ENCODE measurements at regions not wholly inside any gene's neighbourhood (a gene's known extent, or its start where the extent isn't known, plus 50 kb on each side); places are given as distances from the start of the nearest gene placed in this dataset.

GRCh38 chr6:132199343-132199742 is 201.9 kb downstream of the MOXD1 start:
- H3K9me3 ChIP-seq (ENCODE audit: insufficient read depth in 2 of 2, low read depth in 1 of 2, low read length in 1 of 2) = no peaks in the 10 kb centered on the region
- no peaks in the 10 kb centered on the region; a peak in 1 of 7 replicates for H3K27me3 ChIP-seq (replicated peaks in 1 of 4; ENCODE audit: control insufficient read depth in 3 of 4, extremely low read depth in 1 of 4, insufficient read depth in 3 of 4, low read length in 3 of 4)
- no peak overlapping the region for H4K91ac ChIP-seq (replicated peaks; ENCODE audit: insufficient read length, low read length)
- no peaks in the 10 kb centered on the region for H4K20me1 ChIP-seq (replicated peaks in 1 of 2; ENCODE audit: control insufficient read depth in 1 of 2, insufficient read depth in 2 of 2, low read length in 2 of 2)
- ChIA-PET POLR2A (ENCODE audit: partially characterized antibody) (no interaction called here), CTCF (ENCODE audit: partially characterized antibody) (interaction anchor here (1.0 to 2.0 kb wide), 2 partner anchors 19 to 81 kb away, joined by 3 to 6 read pairs; no protein-coding TSS in a partner anchor)
- FAIRE-seq = no peak
- no peaks in the 10 kb centered on the region for H3K79me2 ChIP-seq (ENCODE audit: control insufficient read depth in 1 of 2, insufficient read depth in 2 of 2, low read length in 2 of 2)
- no peaks in the 10 kb centered on the region for H3K23me2 ChIP-seq (ENCODE audit: low read depth, low read length)
- no peak overlapping the region for H2BK5ac ChIP-seq (ENCODE audit: low read depth, low read length)
- no peak overlapping the region for H3K23ac ChIP-seq (ENCODE audit: insufficient read length)
- no peaks in the 10 kb centered on the region for H3K36me3 ChIP-seq (ENCODE audit: control insufficient read depth in 2 of 4, insufficient read depth in 4 of 4, low read length in 3 of 4)
- H3K9ac ChIP-seq (replicated peaks in 1 of 4; ENCODE audit: extremely low read depth in 1 of 4, low read depth in 3 of 4, low read length in 3 of 4) = no peak overlapping the region
- no peak overlapping the region for H4K8ac ChIP-seq (ENCODE audit: extremely low read depth, insufficient read depth, low read length)
- H3K4ac ChIP-seq (replicated peaks; ENCODE audit: insufficient read length, low read depth, low read length) = no peak overlapping the region
- H2AK5ac ChIP-seq (ENCODE audit: low read depth, low read length) = no peak overlapping the region
- no peak overlapping the region for H2BK20ac ChIP-seq (ENCODE audit: low read length)
- H3K4me3 ChIP-seq (ENCODE audit: extremely low read depth in 1 of 4, insufficient read depth in 2 of 4, low read depth in 3 of 4, low read length in 4 of 4) = no peak overlapping the region
- no peak overlapping the region for H2BK15ac ChIP-seq (ENCODE audit: low read length)
- no peak overlapping the region for H3K27ac ChIP-seq (ENCODE audit: low read depth, low read length)
- no peak overlapping the region for H2AFZ ChIP-seq (ENCODE audit: low read length)
- no peak for DNase-seq (ENCODE audit: low read depth in 1 of 2, low spot score in 2 of 2)
- 89% methylated on average over 3 of the region's 3 CpGs; no CpG with 5 or more reads in 1 of the 2 experiments for WGBS, 2 experiments (ENCODE audit: extremely low coverage in 1 of 2, insufficient coverage in 1 of 2, insufficient read length in 1 of 2, insufficient replicate concordance in 2 of 2, low coverage in 1 of 2, low lambda C conversion rate in 2 of 2, missing lambda C conversion rate in 1 of 2)
- no peak overlapping the region for H2BK120ac ChIP-seq (replicated peaks; ENCODE audit: low read depth, low read length)
- H3K4me2 ChIP-seq (ENCODE audit: insufficient read depth in 1 of 2, low read depth in 2 of 2, low read length in 2 of 2) = no peak overlapping the region
- TF ChIP-seq BCL11A (IDR thresholded peaks at IDR 0.05; ENCODE audit: low read depth in 2 of 2, low read length in 2 of 2) = no peak
- TF ChIP-seq NRF1 (IDR thresholded peaks at IDR 0.05; ENCODE audit: low read depth, low read length) = no peak
- no peak for TF ChIP-seq SRF (IDR thresholded peaks at IDR 0.05; ENCODE audit: low read depth, low read length)
- TF ChIP-seq ASH2L (IDR thresholded peaks at IDR 0.05; ENCODE audit: low read length) = no peak
- no peak for TF ChIP-seq ZNF274 (IDR thresholded peaks at IDR 0.05; ENCODE audit: borderline replicate concordance, extremely low read depth, low read length)
- no peak for TF ChIP-seq FOSL1 (IDR thresholded peaks at IDR 0.05; ENCODE audit: insufficient read depth, low read depth, low read length)
- TF ChIP-seq BACH1 (IDR thresholded peaks at IDR 0.05; ENCODE audit: low read length) = no peak
- no peak for TF ChIP-seq POLR2A (IDR thresholded peaks at IDR 0.05; ENCODE audit: control extremely low read depth in 1 of 2, low read depth in 2 of 2, low read length in 2 of 2)
- TF ChIP-seq RFX5 (IDR thresholded peaks at IDR 0.05; ENCODE audit: borderline replicate concordance, low read depth, low read length) = no peak
- no peak for TF ChIP-seq CTBP2 (IDR thresholded peaks at IDR 0.05; ENCODE audit: borderline replicate concordance, insufficient read depth, insufficient read length, low read length)
- no peak overlapping the region for H3K18ac ChIP-seq (ENCODE audit: extremely low read depth, low read length)
- H3K14ac ChIP-seq (ENCODE audit: insufficient read length) = no peak overlapping the region
- no peak overlapping the region for H2BK12ac ChIP-seq (ENCODE audit: low read depth, low read length)
- no peak overlapping the region for H3K56ac ChIP-seq (replicated peaks; ENCODE audit: insufficient read length, low read depth, low read length)
- no peaks in the 10 kb centered on the region for H3K4me1 ChIP-seq (replicated peaks in 1 of 4; ENCODE audit: control insufficient read depth in 3 of 4, insufficient read depth in 4 of 4, low read length in 3 of 4)
- no peaks in the 10 kb centered on the region for H3K79me1 ChIP-seq (ENCODE audit: low read depth, low read length)
- H4K5ac ChIP-seq (ENCODE audit: insufficient read length, low read depth, low read length) = no peak overlapping the region

All from H1 (cell line).